ENCODE measurements at regions not wholly inside any gene's neighbourhood (a gene's known extent, or its start where the extent isn't known, plus 50 kb on each side); places are given as distances from the start of the nearest gene placed in this dataset.

DNA sequence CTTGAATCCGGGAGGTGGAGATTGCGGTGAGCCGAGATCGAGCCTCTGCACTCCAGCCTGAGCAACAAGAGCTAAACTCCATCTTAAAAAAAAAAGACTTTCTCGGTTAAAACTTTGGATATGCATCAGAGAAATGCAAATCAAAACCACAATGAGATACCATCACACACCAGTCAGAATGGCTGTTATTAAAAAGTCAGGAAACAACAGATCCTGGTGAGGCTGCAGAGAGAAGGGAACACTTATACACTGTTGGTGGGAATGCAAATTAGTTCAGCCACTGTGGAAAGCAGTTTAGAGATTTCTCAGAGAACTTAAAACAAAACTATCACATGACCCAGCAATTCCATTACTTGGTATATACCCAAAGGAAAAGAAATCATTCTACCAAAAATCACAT, 619.4 kb upstream of the KIRREL3 start:
- TF ChIP-seq, protein P1, sequence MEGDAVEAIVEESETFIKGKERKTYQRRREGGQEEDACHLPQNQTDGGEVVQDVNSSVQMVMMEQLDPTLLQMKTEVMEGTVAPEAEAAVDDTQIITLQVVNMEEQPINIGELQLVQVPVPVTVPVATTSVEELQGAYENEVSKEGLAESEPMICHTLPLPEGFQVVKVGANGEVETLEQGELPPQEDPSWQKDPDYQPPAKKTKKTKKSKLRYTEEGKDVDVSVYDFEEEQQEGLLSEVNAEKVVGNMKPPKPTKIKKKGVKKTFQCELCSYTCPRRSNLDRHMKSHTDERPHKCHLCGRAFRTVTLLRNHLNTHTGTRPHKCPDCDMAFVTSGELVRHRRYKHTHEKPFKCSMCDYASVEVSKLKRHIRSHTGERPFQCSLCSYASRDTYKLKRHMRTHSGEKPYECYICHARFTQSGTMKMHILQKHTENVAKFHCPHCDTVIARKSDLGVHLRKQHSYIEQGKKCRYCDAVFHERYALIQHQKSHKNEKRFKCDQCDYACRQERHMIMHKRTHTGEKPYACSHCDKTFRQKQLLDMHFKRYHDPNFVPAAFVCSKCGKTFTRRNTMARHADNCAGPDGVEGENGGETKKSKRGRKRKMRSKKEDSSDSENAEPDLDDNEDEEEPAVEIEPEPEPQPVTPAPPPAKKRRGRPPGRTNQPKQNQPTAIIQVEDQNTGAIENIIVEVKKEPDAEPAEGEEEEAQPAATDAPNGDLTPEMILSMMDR (IDR thresholded peaks at IDR 0.05; ENCODE audit: insufficient read depth, low read depth, low read length): no peak
- TF ChIP-seq EZH2 (IDR thresholded peaks at IDR 0.05; ENCODE audit: insufficient read depth, low read length): no peak
- H3K27ac Mint-ChIP-seq (ENCODE audit: unreplicated experiment): no peak overlapping the region
- no peak overlapping the region for H3K4me2 ChIP-seq (ENCODE audit: low read length)
- no peaks in the 10 kb centered on the region for H4K20me1 ChIP-seq (ENCODE audit: insufficient read depth, low read length)
- H3K4me1 Mint-ChIP-seq (ENCODE audit: low read depth, unreplicated experiment): no peaks in the 10 kb centered on the region
- no peak overlapping the region for H3K4me3 Mint-ChIP-seq (ENCODE audit: unreplicated experiment)
- no peaks in the 10 kb centered on the region for H3K79me2 ChIP-seq (ENCODE audit: insufficient read depth, low read length)
- peaks cover 2% of the 10 kb centered on the region for H3K9me3 Mint-ChIP-seq (ENCODE audit: unreplicated experiment)
- H3K4me1 ChIP-seq (ENCODE audit: insufficient read depth, low read length): no peaks in the 10 kb centered on the region
- H3K27me3 ChIP-seq (ENCODE audit: insufficient read depth, low read length): no peaks in the 10 kb centered on the region
- no peak overlapping the region for H2AFZ ChIP-seq (ENCODE audit: low read depth, low read length)
- no peak overlapping the region for H3K9ac ChIP-seq (ENCODE audit: low read length)
- peak; percentile 16 for DNase-seq (ENCODE audit: low read depth)
- H3K27me3 Mint-ChIP-seq (ENCODE audit: low read depth, unreplicated experiment): peaks cover 3% of the 10 kb centered on the region
- no peaks in the 10 kb centered on the region for H3K36me3 ChIP-seq (ENCODE audit: insufficient read depth, low read length)
- no peak overlapping the region for H3K27ac ChIP-seq (ENCODE audit: low read depth, low read length)
- H3K9me3 ChIP-seq (ENCODE audit: insufficient read depth, low read depth, low read length): no peaks in the 10 kb centered on the region
- H3K4me3 ChIP-seq (ENCODE audit: insufficient read depth, low read depth, low read length): no peak overlapping the region
- no peak for FAIRE-seq
- no peaks in the 10 kb centered on the region for H3K36me3 Mint-ChIP-seq (ENCODE audit: low read depth, unreplicated experiment)

DNA sequence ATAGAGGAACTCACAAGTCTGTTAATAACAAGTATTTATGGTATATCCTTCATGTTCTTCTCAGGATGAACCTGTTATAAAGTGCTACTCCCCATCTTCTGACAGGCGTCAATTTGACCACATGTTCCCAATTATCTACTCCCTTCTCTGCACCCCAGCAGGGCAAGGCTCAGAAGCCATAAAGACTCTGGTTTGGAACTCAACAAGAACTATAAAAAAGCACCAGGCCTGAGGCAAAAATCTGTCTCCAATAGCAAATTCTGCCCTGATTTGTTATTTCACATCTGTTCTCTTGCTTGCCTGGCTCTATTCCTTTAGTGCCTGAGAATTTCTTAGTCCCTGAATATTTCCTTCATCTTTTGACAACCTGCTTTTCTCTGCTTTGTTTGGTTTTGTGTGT, 618.2 kb upstream of the KIRREL3 start:
- Histone ChIP-seq H4K20me1 (ENCODE audit: insufficient read depth, low read length) (no peaks in the 10 kb centered on the region), H3K9me3 (ENCODE audit: insufficient read depth, low read depth, low read length) (no peaks in the 10 kb centered on the region), H3K9ac (ENCODE audit: low read length) (no peak overlapping the region), H3K27me3 (ENCODE audit: insufficient read depth, low read length) (no peaks in the 10 kb centered on the region), H3K36me3 (ENCODE audit: insufficient read depth, low read length) (no peaks in the 10 kb centered on the region), H3K27ac (ENCODE audit: low read depth, low read length) (no peak overlapping the region), H3K4me1 (ENCODE audit: insufficient read depth, low read length) (no peaks in the 10 kb centered on the region), H3K4me2 (ENCODE audit: low read length) (no peak overlapping the region), H3K79me2 (ENCODE audit: insufficient read depth, low read length) (no peaks in the 10 kb centered on the region), H2AFZ (ENCODE audit: low read depth, low read length) (no peak overlapping the region), H3K4me3 (ENCODE audit: insufficient read depth, low read depth, low read length) (no peak overlapping the region)
- Mint-ChIP-seq H3K36me3 (ENCODE audit: low read depth, unreplicated experiment) (no peaks in the 10 kb centered on the region), H3K4me3 (ENCODE audit: unreplicated experiment) (no peak overlapping the region), H3K27ac (ENCODE audit: unreplicated experiment) (no peak overlapping the region), H3K9me3 (ENCODE audit: unreplicated experiment) (peaks cover 2% of the 10 kb centered on the region), H3K4me1 (ENCODE audit: low read depth, unreplicated experiment) (peaks cover under 1% of the 10 kb centered on the region), H3K27me3 (ENCODE audit: low read depth, unreplicated experiment) (no peaks in the 10 kb centered on the region)
- DNase-seq (ENCODE audit: low read depth): no peak
- no peak for TF ChIP-seq EZH2 (IDR thresholded peaks at IDR 0.05; ENCODE audit: insufficient read depth, low read length)
- TF ChIP-seq, protein P1 (IDR thresholded peaks at IDR 0.05; ENCODE audit: insufficient read depth, low read depth, low read length): no peak
- FAIRE-seq: no peak

DNA sequence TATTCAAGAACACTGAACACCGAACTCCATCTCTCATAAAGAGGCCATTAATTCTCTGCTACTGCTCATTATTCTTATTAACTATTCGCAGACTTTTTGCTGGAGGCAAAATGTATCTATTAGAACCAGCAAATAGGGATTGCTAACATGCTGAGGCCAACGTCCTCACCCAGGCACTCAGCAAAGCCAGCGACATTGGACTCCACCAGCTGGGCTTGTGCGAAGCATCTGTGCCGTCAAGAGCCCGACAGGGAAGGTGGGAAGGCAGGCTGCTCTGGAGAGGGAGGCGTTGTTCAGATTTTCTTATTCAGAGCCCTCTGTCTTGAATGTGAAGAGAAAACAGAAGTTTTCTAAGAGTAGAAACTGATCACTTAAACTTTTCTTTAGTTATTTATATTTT, 615.6 kb upstream of the KIRREL3 start:
- H3K4me3 ChIP-seq (ENCODE audit: insufficient read depth, low read depth, low read length): no peak overlapping the region
- FAIRE-seq: no peak
- H3K27me3 Mint-ChIP-seq (ENCODE audit: low read depth, unreplicated experiment): no peaks in the 10 kb centered on the region
- no peak for DNase-seq (ENCODE audit: low read depth)
- no peaks in the 10 kb centered on the region for H3K27me3 ChIP-seq (ENCODE audit: insufficient read depth, low read length)
- peaks cover 15% of the 10 kb centered on the region for H3K4me1 Mint-ChIP-seq (ENCODE audit: low read depth, unreplicated experiment)
- no peak overlapping the region for H3K9ac ChIP-seq (ENCODE audit: low read length)
- H3K36me3 ChIP-seq (ENCODE audit: insufficient read depth, low read length): no peaks in the 10 kb centered on the region
- no peaks in the 10 kb centered on the region for H3K9me3 ChIP-seq (ENCODE audit: insufficient read depth, low read depth, low read length)
- H3K4me3 Mint-ChIP-seq (ENCODE audit: unreplicated experiment): no peak overlapping the region
- H3K4me2 ChIP-seq (ENCODE audit: low read length): no peak overlapping the region
- peaks cover 2% of the 10 kb centered on the region for H3K9me3 Mint-ChIP-seq (ENCODE audit: unreplicated experiment)
- no peak overlapping the region for H2AFZ ChIP-seq (ENCODE audit: low read depth, low read length)
- H3K79me2 ChIP-seq (ENCODE audit: insufficient read depth, low read length): no peaks in the 10 kb centered on the region
- H3K4me1 ChIP-seq (ENCODE audit: insufficient read depth, low read length): no peaks in the 10 kb centered on the region
- H4K20me1 ChIP-seq (ENCODE audit: insufficient read depth, low read length): no peaks in the 10 kb centered on the region
- H3K27ac Mint-ChIP-seq (ENCODE audit: unreplicated experiment): no peak overlapping the region
- no peak overlapping the region for H3K27ac ChIP-seq (ENCODE audit: low read depth, low read length)
- TF ChIP-seq, protein P1 (IDR thresholded peaks at IDR 0.05; ENCODE audit: insufficient read depth, low read depth, low read length): no peak
- TF ChIP-seq EZH2 (IDR thresholded peaks at IDR 0.05; ENCODE audit: insufficient read depth, low read length): no peak
- H3K36me3 Mint-ChIP-seq (ENCODE audit: low read depth, unreplicated experiment): no peaks in the 10 kb centered on the region

Data from astrocyte (in vitro differentiated cells and primary cell).